ENCODE measurements at regions not wholly inside any gene's neighbourhood (a gene's known extent, or its start where the extent isn't known, plus 50 kb on each side); places are given as distances from the start of the nearest gene placed in this dataset.
"Not testable (repeated sequence)": the region's sequence is repeated elsewhere in the genome, so short reads cannot be mapped to it uniquely, and the experiment has no call there.

DNA sequence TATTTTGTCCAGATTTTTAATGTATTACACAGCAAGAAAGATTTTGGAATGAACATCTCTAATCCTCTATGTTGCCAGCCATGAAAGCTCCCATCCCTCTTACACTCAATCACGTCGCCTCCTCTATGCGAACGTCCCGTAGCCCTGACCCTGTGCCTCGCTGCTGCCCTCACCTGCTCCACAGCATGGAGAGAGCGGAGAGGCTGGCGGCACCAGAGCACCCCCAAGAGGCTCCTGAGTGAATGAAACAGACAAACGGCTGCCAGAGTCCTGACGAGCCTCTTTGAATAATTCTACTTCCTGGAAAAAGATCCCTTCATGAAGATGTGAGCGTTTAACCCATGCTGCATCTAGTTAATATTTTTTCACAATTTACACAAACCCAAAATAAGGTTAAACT, 111.1 kb downstream of the GOLGA6L6 start:
- TF ChIP-seq, protein P1, sequence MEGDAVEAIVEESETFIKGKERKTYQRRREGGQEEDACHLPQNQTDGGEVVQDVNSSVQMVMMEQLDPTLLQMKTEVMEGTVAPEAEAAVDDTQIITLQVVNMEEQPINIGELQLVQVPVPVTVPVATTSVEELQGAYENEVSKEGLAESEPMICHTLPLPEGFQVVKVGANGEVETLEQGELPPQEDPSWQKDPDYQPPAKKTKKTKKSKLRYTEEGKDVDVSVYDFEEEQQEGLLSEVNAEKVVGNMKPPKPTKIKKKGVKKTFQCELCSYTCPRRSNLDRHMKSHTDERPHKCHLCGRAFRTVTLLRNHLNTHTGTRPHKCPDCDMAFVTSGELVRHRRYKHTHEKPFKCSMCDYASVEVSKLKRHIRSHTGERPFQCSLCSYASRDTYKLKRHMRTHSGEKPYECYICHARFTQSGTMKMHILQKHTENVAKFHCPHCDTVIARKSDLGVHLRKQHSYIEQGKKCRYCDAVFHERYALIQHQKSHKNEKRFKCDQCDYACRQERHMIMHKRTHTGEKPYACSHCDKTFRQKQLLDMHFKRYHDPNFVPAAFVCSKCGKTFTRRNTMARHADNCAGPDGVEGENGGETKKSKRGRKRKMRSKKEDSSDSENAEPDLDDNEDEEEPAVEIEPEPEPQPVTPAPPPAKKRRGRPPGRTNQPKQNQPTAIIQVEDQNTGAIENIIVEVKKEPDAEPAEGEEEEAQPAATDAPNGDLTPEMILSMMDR (IDR thresholded peaks at IDR 0.05) = not testable (repeated sequence)
- TF ChIP-seq POLR2A, POLR2AphosphoS5 (IDR thresholded peaks at IDR 0.05): not testable (repeated sequence)
